ENCODE measurements at regions not wholly inside any gene's neighbourhood (a gene's known extent, or its start where the extent isn't known, plus 50 kb on each side); places are given as distances from the start of the nearest gene placed in this dataset.

DNA sequence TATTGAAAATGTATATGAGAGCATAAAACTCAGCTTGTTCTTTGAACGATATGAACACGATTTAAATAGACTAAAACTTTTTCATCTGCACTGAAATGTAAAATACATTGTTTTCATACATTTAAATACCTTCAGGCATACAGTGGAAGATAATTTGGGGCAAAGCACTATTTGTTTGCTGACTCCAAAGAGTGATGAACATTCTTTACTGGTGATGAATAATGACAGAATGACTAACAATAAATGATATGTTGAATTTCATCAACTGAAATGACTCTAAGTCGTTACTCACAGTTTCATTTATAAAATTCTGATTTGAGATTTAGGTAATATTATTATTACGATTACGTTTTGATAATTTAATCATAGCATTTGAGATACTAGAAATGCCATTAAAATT, 1160.1 kb downstream of the NLGN4X start:
- TF ChIP-seq, protein P1, sequence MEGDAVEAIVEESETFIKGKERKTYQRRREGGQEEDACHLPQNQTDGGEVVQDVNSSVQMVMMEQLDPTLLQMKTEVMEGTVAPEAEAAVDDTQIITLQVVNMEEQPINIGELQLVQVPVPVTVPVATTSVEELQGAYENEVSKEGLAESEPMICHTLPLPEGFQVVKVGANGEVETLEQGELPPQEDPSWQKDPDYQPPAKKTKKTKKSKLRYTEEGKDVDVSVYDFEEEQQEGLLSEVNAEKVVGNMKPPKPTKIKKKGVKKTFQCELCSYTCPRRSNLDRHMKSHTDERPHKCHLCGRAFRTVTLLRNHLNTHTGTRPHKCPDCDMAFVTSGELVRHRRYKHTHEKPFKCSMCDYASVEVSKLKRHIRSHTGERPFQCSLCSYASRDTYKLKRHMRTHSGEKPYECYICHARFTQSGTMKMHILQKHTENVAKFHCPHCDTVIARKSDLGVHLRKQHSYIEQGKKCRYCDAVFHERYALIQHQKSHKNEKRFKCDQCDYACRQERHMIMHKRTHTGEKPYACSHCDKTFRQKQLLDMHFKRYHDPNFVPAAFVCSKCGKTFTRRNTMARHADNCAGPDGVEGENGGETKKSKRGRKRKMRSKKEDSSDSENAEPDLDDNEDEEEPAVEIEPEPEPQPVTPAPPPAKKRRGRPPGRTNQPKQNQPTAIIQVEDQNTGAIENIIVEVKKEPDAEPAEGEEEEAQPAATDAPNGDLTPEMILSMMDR (IDR thresholded peaks at IDR 0.05) = no peak
- TF ChIP-seq POLR2A (IDR thresholded peaks at IDR 0.05; ENCODE audit: low read depth) (no peak), POLR2AphosphoS5 (IDR thresholded peaks at IDR 0.05) (no peak), EP300 (IDR thresholded peaks at IDR 0.05) (no peak)
